Choroid plexus epithelial cell (primary cell): ENCODE measurements at regions not wholly inside any gene's neighbourhood (a gene's known extent, or its start where the extent isn't known, plus 50 kb on each side); places are given as distances from the start of the nearest gene placed in this dataset.

Experiments
- DNase-seq: peaks from one replicate; pipeline ENCODE4 v3.0.0-alpha.2; 2010; ENCODE audit warnings: low read depth
- H3K4me3 ChIP-seq: 2 replicates; pipeline ENCODE4 v1.5.1; 2011; ENCODE audit warnings: low read depth, mild to moderate bottlenecking, control low read depth, low read length, moderate library complexity
- CTCF ChIP-seq: conservative IDR thresholded peaks from 2 replicates; pipeline ENCODE4 v1.5.1; 2011; ENCODE audit warnings: low read depth, mild to moderate bottlenecking, control low read depth, inconsistent platforms, low read length, moderate library complexity

- DNase-seq, result no peak
- no peak overlapping the region for H3K4me3 ChIP-seq
- no peak for TF ChIP-seq CTCF
Observed at GRCh38 chr6:139550361-139550760, 175.9 kb upstream of the CITED2 start.

- DNase-seq, result peak; percentile 71
- no peak overlapping the region for H3K4me3 ChIP-seq
- TF ChIP-seq CTCF, result no peak
Observed at GRCh38 chr6:139549561-139550070, 175.2 kb upstream of the CITED2 start.

- H3K4me3 ChIP-seq, result no peak overlapping the region
- TF ChIP-seq CTCF, result no peak
- no peak for DNase-seq
Observed at GRCh38 chr6:139547804-139548203, 173.4 kb upstream of the CITED2 start.

- TF ChIP-seq CTCF, result no peak
- no peak overlapping the region for H3K4me3 ChIP-seq
- DNase-seq, result peak; percentile 78
Observed at GRCh38 chr6:139547122-139547776, 172.8 kb upstream of the CITED2 start.

GRCh38 chr6:139546106-139546472 is 171.6 kb upstream of the CITED2 start:
- H3K4me3 ChIP-seq, result no peak overlapping the region
- no peak for DNase-seq
- no peak for TF ChIP-seq CTCF

GRCh38 chr6:139545206-139546105 is 171.0 kb upstream of the CITED2 start:
- peak; percentile 50 for DNase-seq

More at GRCh38 chr6:139545206-139546105, 171.0 kb upstream of the CITED2 start:
- no peak for TF ChIP-seq CTCF
- H3K4me3 ChIP-seq, result no peak overlapping the region
